ENCODE measurements at regions not wholly inside any gene's neighbourhood (a gene's known extent, or its start where the extent isn't known, plus 50 kb on each side); places are given as distances from the start of the nearest gene placed in this dataset.
A peak's percentile ranks its signal among the peaks of the same experiment; 100 is the strongest.
"Not testable (repeated sequence)": the region's sequence is repeated elsewhere in the genome, so short reads cannot be mapped to it uniquely, and the experiment has no call there.

GRCh38 chr4:158374318-158374717 lies 147.4 kb upstream of the RXFP1 start:
- Histone ChIP-seq H3K4me3 (no peak overlapping the region), H3K9me3 (peaks cover 18% of the 10 kb centered on the region), H3K36me3 (0 out of 2 replicates have a peak, but pooled peaks cover 4% of the 10 kb centered on the region), H3K27me3 (no peaks in the 10 kb centered on the region)
- no peak for DNase-seq

- peak; percentile 72 for DNase-seq
- Histone ChIP-seq H3K27me3 (no peaks in the 10 kb centered on the region), H3K36me3 (0 out of 2 replicates have a peak, but pooled peaks cover 4% of the 10 kb centered on the region), H3K9me3 (peaks cover 20% of the 10 kb centered on the region), H3K4me3 (no peak overlapping the region)
These were observed 145.4 kb upstream of the RXFP1 start for GRCh38 chr4:158376106-158376840.

GRCh38 chr4:158384414-158384813 lies 137.3 kb upstream of the RXFP1 start:
- Histone ChIP-seq H3K27me3 (no peaks in the 10 kb centered on the region), H3K9me3 (peaks cover 3% of the 10 kb centered on the region; the same call in 1 of the 2 replicates), H3K4me3 (no peak overlapping the region), H3K36me3 (no peaks in the 10 kb centered on the region)
- no peak for DNase-seq

DNA sequence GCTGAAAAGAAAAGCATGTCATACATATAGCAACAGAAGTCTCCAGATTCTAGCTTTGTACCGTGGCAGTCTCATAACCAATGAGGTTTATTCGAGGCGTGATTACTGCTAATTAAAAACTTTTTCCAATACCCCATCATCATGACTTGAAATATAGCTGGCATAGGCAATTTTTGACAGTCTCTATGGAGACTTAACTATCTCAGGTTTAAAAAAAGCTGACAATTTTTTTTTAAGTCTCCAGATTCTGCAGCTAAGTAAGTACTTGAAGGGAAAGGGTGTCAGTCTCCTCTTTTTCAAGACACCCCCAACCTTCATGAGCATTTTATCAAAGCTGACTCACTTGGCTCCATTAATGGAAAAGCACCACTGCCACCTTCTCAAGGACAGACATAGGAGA lies 126.3 kb upstream of the RXFP1 start:
- H3K9me3 ChIP-seq, result no peaks in the 10 kb centered on the region
- H3K36me3 ChIP-seq, result no peaks in the 10 kb centered on the region
- peaks cover 4% of the 10 kb centered on the region; the same call in 1 of the 2 replicates for H3K27me3 ChIP-seq
- no peak overlapping the region for H3K4me3 ChIP-seq
- DNase-seq, result no peak

- Histone ChIP-seq H3K27me3 (peaks cover 4% of the 10 kb centered on the region; the same call in 1 of the 2 replicates), H3K36me3 (no peaks in the 10 kb centered on the region), H3K9me3 (no peaks in the 10 kb centered on the region), H3K4me3 (no peak overlapping the region)
- no peak for DNase-seq
These were observed 125.8 kb upstream of the RXFP1 start for GRCh38 chr4:158395889-158396288.

- H3K27me3 ChIP-seq, result no peaks in the 10 kb centered on the region
- no peaks in the 10 kb centered on the region for H3K36me3 ChIP-seq
- no peak for DNase-seq
- H3K4me3 ChIP-seq, result no peak overlapping the region
- no peaks in the 10 kb centered on the region for H3K9me3 ChIP-seq
These were observed 123.9 kb upstream of the RXFP1 start for GRCh38 chr4:158397781-158398180.

DNA sequence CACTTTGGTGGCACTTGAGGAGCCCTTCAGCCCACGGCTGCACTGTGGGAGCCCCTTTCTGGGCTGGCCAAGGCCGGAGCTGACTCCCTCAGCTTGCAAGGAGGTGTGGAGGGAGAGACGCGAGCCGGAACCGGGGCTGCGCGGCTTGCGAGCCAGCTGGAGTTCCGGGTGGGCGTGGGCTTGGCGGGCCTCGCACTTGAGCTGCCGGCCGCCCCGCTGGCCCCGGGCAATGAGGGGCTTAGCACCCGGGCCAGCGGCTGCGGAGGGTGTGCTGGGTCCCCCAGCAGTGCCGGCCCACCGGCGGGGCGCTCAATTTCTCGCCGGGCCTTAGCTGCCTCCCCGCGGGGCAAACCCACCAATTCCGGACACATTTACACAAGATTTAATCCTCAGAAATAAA lies 113.7 kb upstream of the RXFP1 start:
- H3K36me3 ChIP-seq, H3K9me3 ChIP-seq, H3K4me3 ChIP-seq, DNase-seq: not testable (repeated sequence)
- H3K27me3 ChIP-seq, result peaks cover 15% of the 10 kb centered on the region

DNA sequence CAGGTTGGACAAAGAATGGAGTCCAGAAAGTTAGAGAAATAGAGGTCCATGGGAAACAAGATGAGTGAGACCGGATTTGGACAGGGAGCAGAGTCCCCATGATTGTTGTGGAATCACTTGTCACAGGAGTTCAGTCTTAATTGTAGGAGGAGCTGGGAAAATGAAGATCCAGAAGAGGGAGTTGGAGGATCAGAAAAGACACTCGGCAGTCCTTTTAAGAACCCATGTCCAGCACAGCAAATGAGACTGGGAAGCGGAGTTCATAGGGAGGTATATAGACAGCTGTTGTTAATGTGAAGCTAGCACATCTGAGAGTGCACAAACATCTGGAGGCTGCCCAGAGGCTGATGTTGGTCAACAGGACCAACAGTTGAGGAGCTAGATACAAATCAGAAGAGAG lies 111.4 kb upstream of the RXFP1 start:
- Histone ChIP-seq H3K4me3 (no peak overlapping the region), H3K27me3 (peaks cover 17% of the 10 kb centered on the region), H3K9me3 (no peaks in the 10 kb centered on the region), H3K36me3 (no peaks in the 10 kb centered on the region)
- no peak for DNase-seq

GRCh38 chr4:158411269-158411668 lies 110.4 kb upstream of the RXFP1 start:
- Histone ChIP-seq H3K4me3 (no peak overlapping the region), H3K9me3 (no peaks in the 10 kb centered on the region), H3K36me3 (no peaks in the 10 kb centered on the region), H3K27me3 (peaks cover 17% of the 10 kb centered on the region)
- peak; percentile 80 for DNase-seq

GRCh38 chr4:158418679-158419078 lies 103.0 kb upstream of the RXFP1 start:
- not testable (repeated sequence) for H3K4me3 ChIP-seq, H3K27me3 ChIP-seq, H3K36me3 ChIP-seq, H3K9me3 ChIP-seq, DNase-seq

GRCh38 chr4:158420782-158421181 lies 100.9 kb upstream of the RXFP1 start:
- Histone ChIP-seq H3K27me3 (no peaks in the 10 kb centered on the region), H3K36me3 (no peaks in the 10 kb centered on the region), H3K9me3 (no peaks in the 10 kb centered on the region; the same call in 1 of the 2 replicates), H3K4me3 (no peak overlapping the region)
- DNase-seq, result no peak

- Histone ChIP-seq H3K27me3 (no peaks in the 10 kb centered on the region), H3K4me3 (no peak overlapping the region), H3K9me3 (no peaks in the 10 kb centered on the region; the same call in 1 of the 2 replicates), H3K36me3 (no peaks in the 10 kb centered on the region)
- DNase-seq, result no peak
These were observed 99.1 kb upstream of the RXFP1 start for GRCh38 chr4:158422546-158422945.

DNA sequence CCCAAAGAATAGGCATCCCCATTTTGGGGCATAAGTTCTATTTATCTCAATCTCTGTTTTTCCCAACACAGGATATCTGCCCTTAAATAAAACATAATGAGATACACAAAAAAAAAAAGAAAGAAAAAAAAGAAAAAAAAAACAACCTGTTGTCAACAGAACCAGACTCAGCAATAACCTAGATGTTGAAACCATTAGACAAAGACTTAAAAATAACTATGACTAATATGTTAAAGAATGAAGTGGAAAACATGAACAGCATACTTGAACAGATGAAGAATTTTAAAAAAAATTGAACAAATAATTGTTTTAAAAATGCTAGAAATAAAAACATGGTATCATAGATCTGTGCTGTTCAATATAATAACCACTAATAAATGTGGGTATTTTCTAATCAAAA lies 93.4 kb upstream of the RXFP1 start:
- no peak for DNase-seq
- peaks cover 6% of the 10 kb centered on the region for H3K9me3 ChIP-seq
- no peaks in the 10 kb centered on the region for H3K27me3 ChIP-seq
- no peaks in the 10 kb centered on the region for H3K36me3 ChIP-seq
- H3K4me3 ChIP-seq, result no peak overlapping the region

GRCh38 chr4:158442736-158443135 lies 78.9 kb upstream of the RXFP1 start:
- DNase-seq, result no peak
- Histone ChIP-seq H3K4me3 (no peak overlapping the region), H3K9me3 (peaks cover 7% of the 10 kb centered on the region), H3K27me3 (no peaks in the 10 kb centered on the region), H3K36me3 (no peaks in the 10 kb centered on the region)

DNA sequence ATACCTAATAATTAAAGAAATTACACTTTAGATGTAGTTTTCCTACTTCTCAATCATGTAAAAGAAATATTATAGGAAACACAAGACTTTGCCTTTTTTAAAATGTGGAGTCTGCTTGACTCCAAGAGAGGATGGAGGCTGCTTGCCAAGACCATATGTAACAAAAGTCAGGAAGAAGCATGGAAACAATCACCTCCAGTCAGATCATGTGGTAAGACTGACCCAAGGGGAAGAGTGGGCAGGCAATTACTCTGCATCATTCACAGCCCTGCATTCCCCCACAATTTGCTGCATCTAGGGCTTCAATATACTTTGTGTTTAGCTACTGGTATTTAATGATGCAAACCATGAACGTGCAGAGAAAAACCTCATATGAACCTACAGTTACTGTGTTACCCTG lies 78.0 kb upstream of the RXFP1 start:
- H3K9me3 ChIP-seq, result peaks cover 7% of the 10 kb centered on the region
- no peak for DNase-seq
- H3K36me3 ChIP-seq, result no peaks in the 10 kb centered on the region
- no peaks in the 10 kb centered on the region for H3K27me3 ChIP-seq
- H3K4me3 ChIP-seq, result no peak overlapping the region

- peak; percentile 46 for DNase-seq
- no peaks in the 10 kb centered on the region for H3K36me3 ChIP-seq
- peaks cover 5% of the 10 kb centered on the region for H3K9me3 ChIP-seq
- no peak overlapping the region for H3K4me3 ChIP-seq
- H3K27me3 ChIP-seq, result no peaks in the 10 kb centered on the region
These were observed 77.1 kb upstream of the RXFP1 start for GRCh38 chr4:158444621-158445020.

DNA sequence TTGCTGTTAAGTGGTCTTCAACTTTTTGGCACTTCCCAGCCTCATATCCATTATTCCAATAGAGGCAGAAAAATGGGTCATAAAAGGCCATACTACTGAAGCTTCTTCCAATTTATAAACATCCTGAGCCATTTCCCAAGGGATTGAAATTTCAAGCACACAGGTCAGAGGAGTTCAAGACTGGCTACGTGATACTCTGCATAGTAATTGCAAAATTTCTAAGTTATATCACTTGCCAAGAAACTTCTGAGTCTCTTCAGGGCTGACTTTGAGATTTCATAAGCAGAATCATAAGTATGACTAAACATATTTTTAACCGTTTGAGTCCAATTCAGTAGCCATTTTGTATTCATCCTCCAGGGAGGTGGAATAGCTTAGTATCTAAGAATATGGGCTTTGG lies 75.6 kb upstream of the RXFP1 start:
- DNase-seq, result peak; percentile 34
- H3K36me3 ChIP-seq, result no peaks in the 10 kb centered on the region
- H3K9me3 ChIP-seq, result peaks cover 2% of the 10 kb centered on the region
- H3K4me3 ChIP-seq, result no peak overlapping the region
- H3K27me3 ChIP-seq, result no peaks in the 10 kb centered on the region

- H3K36me3 ChIP-seq, result no peaks in the 10 kb centered on the region
- no peak for DNase-seq
These were observed 70.9 kb upstream of the RXFP1 start for GRCh38 chr4:158450741-158451140.

More at GRCh38 chr4:158450741-158451140, 70.9 kb upstream of the RXFP1 start:
- Histone ChIP-seq H3K27me3 (no peaks in the 10 kb centered on the region), H3K4me3 (no peak overlapping the region), H3K9me3 (peaks cover 16% of the 10 kb centered on the region)

Data from MG63 (cell line).